Lower leg skin (tissue), 4 donors: ENCODE measurements at regions not wholly inside any gene's neighbourhood (a gene's known extent, or its start where the extent isn't known, plus 50 kb on each side); places are given as distances from the start of the nearest gene placed in this dataset.

Experiments
- DNase-seq, 2 donors: peaks; one replicate each; pipeline ENCODE4 v3.0.0-alpha.2; 2019; ENCODE audit warnings: low spot score in 2 of 2
- H3K4me3 ChIP-seq: fragments of 200-600 bp; sonication (generic); 2 replicates; pipeline ENCODE4 v1.5.1; 2017; ENCODE audit warnings: mild to moderate bottlenecking, low read depth; ENCODE audit not compliant: poor library complexity, severe bottlenecking
- POLR2A ChIP-seq, 2 donors: fragments of 450-650 bp; IDR thresholded peaks; one replicate each; pipeline ENCODE4 v1.6.1; 2016 to 2017; ENCODE audit warnings: antibody characterized with exemption in 2 of 2, mild to moderate bottlenecking in 1 of 2, moderate library complexity in 1 of 2
- WGBS, 2 donors: methylation state at CpG; one replicate each; pipeline ENCODE4 v1.1.5; 2018; 5-methylcytosine and 5-hydroxymethylcytosine counted together
- intact Hi-C: fragments of 100-400 bp; cut with DNase I; formaldehyde crosslinking; loops from one replicate; pipeline ENCODE4 v1.15.0; 2023; ENCODE audit warnings: low total_unique reads
- TF ChIP-seq, protein P1 (sequence below), 3 donors: fragments of 450-650 bp; IDR thresholded peaks; one replicate each; pipeline ENCODE4 v1.5.1; 2016; ENCODE audit warnings: antibody characterized with exemption in 3 of 3, mild to moderate bottlenecking in 3 of 3, moderate library complexity in 2 of 3

- TF ChIP-seq POLR2A (IDR thresholded peaks at IDR 0.05), result no peak
- TF ChIP-seq, protein P1, sequence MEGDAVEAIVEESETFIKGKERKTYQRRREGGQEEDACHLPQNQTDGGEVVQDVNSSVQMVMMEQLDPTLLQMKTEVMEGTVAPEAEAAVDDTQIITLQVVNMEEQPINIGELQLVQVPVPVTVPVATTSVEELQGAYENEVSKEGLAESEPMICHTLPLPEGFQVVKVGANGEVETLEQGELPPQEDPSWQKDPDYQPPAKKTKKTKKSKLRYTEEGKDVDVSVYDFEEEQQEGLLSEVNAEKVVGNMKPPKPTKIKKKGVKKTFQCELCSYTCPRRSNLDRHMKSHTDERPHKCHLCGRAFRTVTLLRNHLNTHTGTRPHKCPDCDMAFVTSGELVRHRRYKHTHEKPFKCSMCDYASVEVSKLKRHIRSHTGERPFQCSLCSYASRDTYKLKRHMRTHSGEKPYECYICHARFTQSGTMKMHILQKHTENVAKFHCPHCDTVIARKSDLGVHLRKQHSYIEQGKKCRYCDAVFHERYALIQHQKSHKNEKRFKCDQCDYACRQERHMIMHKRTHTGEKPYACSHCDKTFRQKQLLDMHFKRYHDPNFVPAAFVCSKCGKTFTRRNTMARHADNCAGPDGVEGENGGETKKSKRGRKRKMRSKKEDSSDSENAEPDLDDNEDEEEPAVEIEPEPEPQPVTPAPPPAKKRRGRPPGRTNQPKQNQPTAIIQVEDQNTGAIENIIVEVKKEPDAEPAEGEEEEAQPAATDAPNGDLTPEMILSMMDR (IDR thresholded peaks at IDR 0.05), result no peak
- no peak overlapping the region for H3K4me3 ChIP-seq
- intact Hi-C loops, result no loop called here
- WGBS, 2 donors, result 89 to 94% methylated on average over 3 of the region's 3 CpGs
- no peak for DNase-seq
Observed at GRCh38 chr2:9704600-9704999, 73.8 kb upstream of the YWHAQ start.

DNA sequence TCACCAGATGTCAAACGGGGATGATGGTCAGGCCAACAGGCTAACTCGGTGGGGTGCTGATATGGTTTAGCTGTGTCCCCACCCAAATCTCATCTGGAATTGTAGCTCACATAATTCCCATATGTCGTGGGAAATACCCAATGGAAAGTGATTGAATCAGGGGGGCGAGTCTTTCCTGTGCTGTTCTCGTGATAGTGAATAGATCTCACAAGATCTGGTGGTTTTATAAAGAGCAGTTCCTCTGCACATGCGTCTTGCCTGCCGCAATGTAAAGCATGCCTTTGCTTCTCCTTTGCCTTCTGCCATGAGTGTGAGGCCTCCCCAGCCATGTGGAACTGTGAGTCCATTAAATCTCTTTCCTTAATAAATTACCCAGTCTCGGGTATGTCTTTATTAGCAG is 74.4 kb upstream of the YWHAQ start:
- TF ChIP-seq POLR2A (IDR thresholded peaks at IDR 0.05), result no peak
- TF ChIP-seq, protein P1 (IDR thresholded peaks at IDR 0.05), result no peak
- H3K4me3 ChIP-seq, result no peak overlapping the region
- intact Hi-C loops, result no loop called here
- 86 to 88% methylated on average over 8 of the region's 8 CpGs for WGBS, 2 donors
- DNase-seq, result no peak

DNA sequence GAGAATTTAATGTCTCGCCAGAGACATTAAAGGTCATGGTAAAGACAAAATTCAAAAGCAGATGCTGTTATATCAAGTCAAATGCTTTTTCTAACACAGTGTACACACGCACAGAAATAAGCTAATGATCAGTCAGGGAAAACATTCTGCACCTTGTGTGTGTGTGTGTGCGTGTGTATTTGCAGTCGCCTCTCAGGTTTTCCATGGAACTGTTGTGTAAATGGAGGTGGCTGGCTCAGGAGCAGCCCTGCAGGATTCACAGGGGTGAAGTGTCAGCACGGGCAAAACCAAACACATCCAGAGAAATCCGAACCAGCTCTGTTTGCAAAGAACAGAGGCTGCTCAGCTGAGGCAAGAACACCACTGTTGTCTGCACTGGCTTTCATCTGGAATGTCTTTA is 76.2 kb upstream of the YWHAQ start:
- DNase-seq, result no peak
- intact Hi-C loops, result no loop called here

GRCh38 chr2:9707611-9708160 is 76.9 kb upstream of the YWHAQ start:
- TF ChIP-seq POLR2A (IDR thresholded peaks at IDR 0.05), result no peak
- TF ChIP-seq, protein P1 (IDR thresholded peaks at IDR 0.05), result no peak
- WGBS, 2 donors, result 84 to 85% methylated on average over 9 to 10 of the region's 10 CpGs
- intact Hi-C loops, result no loop called here

More for the DNA sequence above, 76.2 kb upstream of the YWHAQ start:
- no peak for TF ChIP-seq POLR2A (IDR thresholded peaks at IDR 0.05)
- TF ChIP-seq, protein P1 (IDR thresholded peaks at IDR 0.05), result no peak
- H3K4me3 ChIP-seq, result no peak overlapping the region
- 83 to 90% methylated on average over 6 of the region's 6 CpGs for WGBS, 2 donors

GRCh38 chr2:9708683-9709538 is 78.1 kb upstream of the YWHAQ start:
- intact Hi-C loops, result no loop called here
- H3K4me3 ChIP-seq, result no peak overlapping the region
- DNase-seq, result no peak
- WGBS, 2 donors, result 82 to 84% methylated on average over 15 of the region's 15 CpGs
- TF ChIP-seq POLR2A (IDR thresholded peaks at IDR 0.05), result no peak
- TF ChIP-seq, protein P1 (IDR thresholded peaks at IDR 0.05), result no peak

More at GRCh38 chr2:9707611-9708160, 76.9 kb upstream of the YWHAQ start:
- no peak overlapping the region for H3K4me3 ChIP-seq
- no peak for DNase-seq
